ENCODE measurements at regions not wholly inside any gene's neighbourhood (a gene's known extent, or its start where the extent isn't known, plus 50 kb on each side); places are given as distances from the start of the nearest gene placed in this dataset.

DNA sequence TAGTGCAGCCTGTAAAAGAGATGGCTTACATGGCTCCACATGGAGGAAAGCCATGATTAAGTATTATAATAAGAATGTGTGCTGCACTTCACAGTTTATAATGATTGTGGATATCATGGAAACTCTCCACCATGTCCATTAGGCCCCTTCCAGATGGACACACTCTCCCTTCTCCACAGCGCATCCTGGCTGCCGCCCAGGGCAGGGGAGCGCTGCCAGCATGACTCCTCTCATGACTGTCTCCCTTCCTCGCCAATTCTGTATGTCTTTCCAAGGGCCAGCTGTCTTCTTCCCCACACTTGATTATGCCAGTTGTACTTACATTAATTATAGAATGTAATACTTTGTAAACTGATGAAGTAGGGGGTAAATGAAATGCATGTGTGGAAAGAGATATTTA is 259.3 kb upstream of the TMEM72 start:
- H2AFZ ChIP-seq: no peak overlapping the region
- no peaks in the 10 kb centered on the region for H3K36me3 ChIP-seq (ENCODE audit: low read depth)
- H3K9me2 ChIP-seq (ENCODE audit: insufficient read depth): no peaks in the 10 kb centered on the region
- no peak for DNase-seq
- no peaks in the 10 kb centered on the region for H3K4me1 ChIP-seq (replicated peaks; ENCODE audit: insufficient read depth)
- H3K79me2 ChIP-seq (ENCODE audit: low read depth): no peaks in the 10 kb centered on the region
- POLR2A ChIA-PET (ENCODE audit: unreplicated experiment): no interaction called here
- H3K27me3 ChIP-seq (ENCODE audit: insufficient read depth, low read depth): peaks cover 18% of the 10 kb centered on the region; the same call in 1 of the 2 replicates
- H3K9me3 ChIP-seq (ENCODE audit: insufficient read depth, low read depth): no peaks in the 10 kb centered on the region
- CTCF ChIA-PET: no interaction called here
- no peak overlapping the region for H3K4me2 ChIP-seq
- H3F3A ChIP-seq (ENCODE audit: insufficient read depth, low read depth): no peaks in the 10 kb centered on the region
- no TSS peak for BruUV-seq (replicated peaks)
- no peak overlapping the region for H3K27ac ChIP-seq
- H3K4me3 ChIP-seq: no peak overlapping the region
- TF ChIP-seq EZH2 (IDR thresholded peaks at IDR 0.05; ENCODE audit: low read depth): no peak
- TF ChIP-seq CTCF (conservative IDR thresholded peaks at IDR 0.05): no peak
- intact Hi-C loops (cut with micrococcal nuclease; ENCODE audit: unreplicated experiment): no loop called here
- no peaks in the 10 kb centered on the region for H4K20me1 ChIP-seq (ENCODE audit: insufficient read depth)

GRCh38 chr10:44659320-44659719 is 251.8 kb upstream of the TMEM72 start:
- BruUV-seq (replicated peaks): no TSS peak
- no peaks in the 10 kb centered on the region for H3F3A ChIP-seq (ENCODE audit: insufficient read depth, low read depth)
- H3K4me2 ChIP-seq: no peak overlapping the region
- no peaks in the 10 kb centered on the region for H3K4me1 ChIP-seq (replicated peaks; ENCODE audit: insufficient read depth)
- ChIA-PET POLR2A (ENCODE audit: unreplicated experiment) (no interaction called here), CTCF (no interaction called here)
- no peak overlapping the region for H2AFZ ChIP-seq
- H3K27ac ChIP-seq: no peak overlapping the region
- no peaks in the 10 kb centered on the region for H3K9me2 ChIP-seq (ENCODE audit: insufficient read depth)
- no peaks in the 10 kb centered on the region for H3K79me2 ChIP-seq (ENCODE audit: low read depth)
- DNase-seq: no peak
- no peaks in the 10 kb centered on the region for H3K9me3 ChIP-seq (ENCODE audit: insufficient read depth, low read depth)
- H4K20me1 ChIP-seq (ENCODE audit: insufficient read depth): no peaks in the 10 kb centered on the region
- intact Hi-C loops (cut with micrococcal nuclease; ENCODE audit: unreplicated experiment): no loop called here
- H3K27me3 ChIP-seq (ENCODE audit: insufficient read depth, low read depth): peaks cover 4% of the 10 kb centered on the region; the same call in 1 of the 2 replicates
- TF ChIP-seq EZH2 (IDR thresholded peaks at IDR 0.05; ENCODE audit: low read depth): no peak
- no peak for TF ChIP-seq CTCF (conservative IDR thresholded peaks at IDR 0.05)
- H3K36me3 ChIP-seq (ENCODE audit: low read depth): no peaks in the 10 kb centered on the region
- no peak overlapping the region for H3K4me3 ChIP-seq

DNA sequence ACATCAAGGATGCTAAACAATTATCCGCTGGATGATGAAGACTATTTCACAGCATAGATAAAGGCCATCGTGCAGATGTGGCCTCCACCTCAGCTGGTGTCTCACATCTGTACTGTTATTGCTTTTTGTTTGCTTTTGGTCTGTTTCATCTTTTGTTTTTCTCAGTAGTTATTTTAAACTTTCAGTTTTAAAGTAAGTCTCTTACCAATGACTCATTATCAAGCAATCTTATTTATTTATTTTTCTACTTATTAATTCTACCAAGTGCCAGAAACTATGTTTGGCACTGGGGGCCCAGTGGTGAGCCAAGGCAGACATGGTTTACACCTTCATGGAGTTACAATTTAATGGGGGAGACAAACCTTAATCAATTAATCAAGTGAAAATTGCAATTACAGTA is 250.9 kb upstream of the TMEM72 start:
- TF ChIP-seq EZH2 (IDR thresholded peaks at IDR 0.05; ENCODE audit: low read depth): no peak
- no peak for TF ChIP-seq CTCF (conservative IDR thresholded peaks at IDR 0.05)
- Histone ChIP-seq H3K4me1 (replicated peaks; ENCODE audit: insufficient read depth) (no peaks in the 10 kb centered on the region), H4K20me1 (ENCODE audit: insufficient read depth) (no peaks in the 10 kb centered on the region), H3K79me2 (ENCODE audit: low read depth) (no peaks in the 10 kb centered on the region), H3K27ac (no peak overlapping the region), H3F3A (ENCODE audit: insufficient read depth, low read depth) (no peaks in the 10 kb centered on the region), H3K9me3 (ENCODE audit: insufficient read depth, low read depth) (no peaks in the 10 kb centered on the region), H3K9me2 (ENCODE audit: insufficient read depth) (no peaks in the 10 kb centered on the region), H3K27me3 (ENCODE audit: insufficient read depth, low read depth) (peaks cover 4% of the 10 kb centered on the region; the same call in 1 of the 2 replicates), H3K4me3 (no peak overlapping the region), H2AFZ (no peak overlapping the region), H3K36me3 (ENCODE audit: low read depth) (no peaks in the 10 kb centered on the region), H3K4me2 (no peak overlapping the region)
- intact Hi-C loops (cut with micrococcal nuclease; ENCODE audit: unreplicated experiment): no loop called here
- POLR2A ChIA-PET (ENCODE audit: unreplicated experiment): no interaction called here
- CTCF ChIA-PET: no interaction called here
- BruUV-seq (replicated peaks): no TSS peak
- no peak for DNase-seq

All from PC-9 (cell line).